ENCODE measurements at regions not wholly inside any gene's neighbourhood (a gene's known extent, or its start where the extent isn't known, plus 50 kb on each side); places are given as distances from the start of the nearest gene placed in this dataset.

DNA sequence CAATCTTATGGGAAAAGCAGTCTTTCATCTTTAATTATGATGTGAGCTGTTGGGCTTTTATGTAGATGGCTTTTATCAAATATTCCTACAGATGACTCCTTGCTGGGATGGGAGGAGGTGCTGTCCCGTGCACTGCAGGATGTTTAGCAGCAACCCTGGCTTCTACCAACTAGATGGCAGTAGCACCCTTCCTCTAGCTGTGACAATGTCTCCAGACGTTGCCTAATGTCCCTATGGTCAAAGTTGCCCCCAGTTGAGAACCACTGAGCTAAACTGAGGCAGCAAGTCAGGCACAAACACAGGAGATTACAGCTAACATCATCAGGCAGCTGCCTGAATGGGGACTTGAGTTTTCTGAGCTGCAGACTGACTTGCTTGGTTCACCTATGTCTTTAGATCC lies 401.9 kb upstream of the PDE4D start:
- no peak overlapping the region for H3K4me3 ChIP-seq (ENCODE audit: low read length in 2 of 2)
- H3K4me1 ChIP-seq (ENCODE audit: control insufficient read depth in 2 of 2, insufficient read depth in 2 of 2, low read length in 2 of 2): no peaks in the 10 kb centered on the region
- H3K36me3 ChIP-seq (ENCODE audit: control insufficient read depth in 2 of 2, insufficient read depth in 2 of 2, low read length in 2 of 2): no peaks in the 10 kb centered on the region
- H3K9ac ChIP-seq (ENCODE audit: low read depth in 1 of 2, low read length in 2 of 2): no peak overlapping the region
- no peaks in the 10 kb centered on the region for H3K27me3 ChIP-seq (ENCODE audit: control insufficient read depth in 2 of 2, insufficient read depth in 2 of 2, low read length in 2 of 2)
- H3K9me3 ChIP-seq (ENCODE audit: control insufficient read depth in 2 of 2, low read length in 2 of 2): no peaks in the 10 kb centered on the region
- H3K27ac ChIP-seq (ENCODE audit: low read depth in 2 of 2, low read length in 2 of 2): no peak overlapping the region

DNA sequence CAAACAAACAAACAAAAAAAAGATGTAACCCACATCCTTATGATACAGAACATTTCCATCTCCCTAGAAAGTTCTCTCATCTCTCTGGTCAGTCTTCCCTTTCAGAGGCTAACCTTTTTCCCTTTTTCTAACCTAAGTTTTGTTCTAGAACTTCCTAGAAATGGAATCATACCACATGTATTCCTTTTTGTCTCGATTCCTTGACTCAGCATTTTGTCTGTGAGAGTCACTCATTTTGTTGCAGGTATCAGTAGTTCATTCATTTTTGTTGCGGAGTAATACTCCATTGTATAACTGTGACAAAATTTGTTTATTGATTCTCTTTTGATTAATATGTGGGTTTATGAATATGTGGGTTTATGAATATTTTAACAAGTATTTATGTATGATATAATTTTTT lies 400.0 kb upstream of the PDE4D start:
- H3K4me1 ChIP-seq (ENCODE audit: control insufficient read depth in 2 of 2, insufficient read depth in 2 of 2, low read length in 2 of 2): no peaks in the 10 kb centered on the region
- H3K36me3 ChIP-seq (ENCODE audit: control insufficient read depth in 2 of 2, insufficient read depth in 2 of 2, low read length in 2 of 2): no peaks in the 10 kb centered on the region
- no peaks in the 10 kb centered on the region for H3K27me3 ChIP-seq (ENCODE audit: control insufficient read depth in 2 of 2, insufficient read depth in 2 of 2, low read length in 2 of 2)
- H3K9ac ChIP-seq (ENCODE audit: low read depth in 1 of 2, low read length in 2 of 2): no peak overlapping the region
- no peak overlapping the region for H3K4me3 ChIP-seq (ENCODE audit: low read length in 2 of 2)
- no peaks in the 10 kb centered on the region for H3K9me3 ChIP-seq (ENCODE audit: control insufficient read depth in 2 of 2, low read length in 2 of 2)
- H3K27ac ChIP-seq (ENCODE audit: low read depth in 2 of 2, low read length in 2 of 2): no peak overlapping the region

DNA sequence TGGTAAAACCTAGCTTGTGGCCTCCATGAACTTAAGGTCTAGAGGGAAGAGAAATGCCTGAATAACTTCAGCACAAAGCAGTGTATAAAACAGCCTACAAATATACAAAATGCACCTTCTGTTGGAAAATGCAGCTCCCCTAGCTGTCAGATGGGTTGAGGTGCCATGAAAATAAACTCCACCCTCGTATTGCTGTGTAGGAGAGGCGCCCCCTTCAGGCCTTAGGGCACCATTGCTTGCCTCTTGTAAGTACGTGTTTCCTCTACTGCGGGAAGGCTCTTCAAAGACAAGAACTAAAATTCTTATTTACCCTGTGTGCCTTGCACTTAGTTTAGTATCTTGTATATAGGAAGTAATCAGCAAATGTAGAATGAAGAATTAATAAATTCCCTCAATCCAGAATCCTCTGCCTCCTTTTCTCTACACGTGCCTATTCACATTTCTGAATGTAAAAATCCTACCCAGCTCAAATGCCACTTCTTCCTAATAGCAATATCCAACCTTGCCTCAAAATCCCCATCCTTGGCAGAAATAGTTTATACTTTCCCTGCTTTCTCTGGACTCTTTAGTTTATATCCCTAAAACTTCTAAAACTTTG lies 393.7 kb upstream of the PDE4D start:
- H3K4me3 ChIP-seq (ENCODE audit: low read length in 2 of 2): no peak overlapping the region
- H3K4me1 ChIP-seq (ENCODE audit: control insufficient read depth in 2 of 2, insufficient read depth in 2 of 2, low read length in 2 of 2): no peaks in the 10 kb centered on the region
- H3K9me3 ChIP-seq (ENCODE audit: control insufficient read depth in 2 of 2, low read length in 2 of 2): no peaks in the 10 kb centered on the region
- H3K9ac ChIP-seq (ENCODE audit: low read depth in 1 of 2, low read length in 2 of 2): no peak overlapping the region
- H3K36me3 ChIP-seq (ENCODE audit: control insufficient read depth in 2 of 2, insufficient read depth in 2 of 2, low read length in 2 of 2): no peaks in the 10 kb centered on the region
- no peaks in the 10 kb centered on the region for H3K27me3 ChIP-seq (ENCODE audit: control insufficient read depth in 2 of 2, insufficient read depth in 2 of 2, low read length in 2 of 2)
- H3K27ac ChIP-seq (ENCODE audit: low read depth in 2 of 2, low read length in 2 of 2): no peak overlapping the region

DNA sequence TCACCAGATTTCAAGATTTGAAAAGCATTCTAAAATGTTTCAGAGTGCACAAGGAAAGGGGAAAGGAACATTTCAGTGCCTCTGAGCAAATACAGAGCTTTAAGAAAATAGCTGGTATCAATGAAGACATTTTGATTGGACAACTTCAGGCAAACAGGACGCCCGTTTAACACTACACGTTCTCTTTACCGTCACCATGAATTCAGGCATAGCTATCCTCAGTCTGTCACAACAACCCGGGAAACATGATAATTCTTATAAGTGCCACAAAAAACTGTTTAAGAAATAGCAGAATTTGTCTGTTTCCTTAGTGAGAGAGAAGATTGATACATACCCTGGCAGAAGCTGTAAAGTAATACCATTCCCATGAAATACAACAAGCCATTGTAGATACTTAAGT lies 392.4 kb upstream of the PDE4D start:
- H3K27ac ChIP-seq (ENCODE audit: low read depth in 2 of 2, low read length in 2 of 2): no peak overlapping the region
- H3K27me3 ChIP-seq (ENCODE audit: control insufficient read depth in 2 of 2, insufficient read depth in 2 of 2, low read length in 2 of 2): no peaks in the 10 kb centered on the region
- H3K4me3 ChIP-seq (ENCODE audit: low read length in 2 of 2): no peak overlapping the region
- H3K36me3 ChIP-seq (ENCODE audit: control insufficient read depth in 2 of 2, insufficient read depth in 2 of 2, low read length in 2 of 2): no peaks in the 10 kb centered on the region
- no peaks in the 10 kb centered on the region for H3K9me3 ChIP-seq (ENCODE audit: control insufficient read depth in 2 of 2, low read length in 2 of 2)
- no peaks in the 10 kb centered on the region for H3K4me1 ChIP-seq (ENCODE audit: control insufficient read depth in 2 of 2, insufficient read depth in 2 of 2, low read length in 2 of 2)
- H3K9ac ChIP-seq (ENCODE audit: low read depth in 1 of 2, low read length in 2 of 2): no peak overlapping the region

DNA sequence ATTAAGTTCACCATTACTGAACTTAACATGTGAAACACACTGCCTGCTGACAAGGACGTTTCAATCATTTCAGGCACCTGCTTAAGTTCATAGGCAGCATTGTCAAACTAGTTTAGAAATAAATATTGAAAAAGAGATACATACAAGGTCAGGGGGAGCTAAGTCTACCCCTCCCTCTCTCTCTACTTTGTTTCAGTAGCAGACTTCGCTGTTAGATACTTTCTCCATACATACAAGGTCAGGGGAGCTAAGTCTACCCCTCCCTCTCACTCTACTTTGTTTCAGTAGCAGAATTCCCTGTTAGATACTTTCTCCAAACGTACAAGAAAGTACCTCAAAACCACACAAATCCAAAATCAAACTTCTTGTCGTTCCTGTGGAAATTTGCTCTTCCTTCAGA lies 387.4 kb upstream of the PDE4D start:
- Histone ChIP-seq H3K9me3 (ENCODE audit: control insufficient read depth in 2 of 2, low read length in 2 of 2) (no peaks in the 10 kb centered on the region), H3K4me1 (ENCODE audit: control insufficient read depth in 2 of 2, insufficient read depth in 2 of 2, low read length in 2 of 2) (no peaks in the 10 kb centered on the region), H3K27me3 (ENCODE audit: control insufficient read depth in 2 of 2, insufficient read depth in 2 of 2, low read length in 2 of 2) (no peaks in the 10 kb centered on the region), H3K9ac (ENCODE audit: low read depth in 1 of 2, low read length in 2 of 2) (no peak overlapping the region), H3K4me3 (ENCODE audit: low read length in 2 of 2) (no peak overlapping the region), H3K36me3 (ENCODE audit: control insufficient read depth in 2 of 2, insufficient read depth in 2 of 2, low read length in 2 of 2) (no peaks in the 10 kb centered on the region), H3K27ac (ENCODE audit: low read depth in 2 of 2, low read length in 2 of 2) (no peak overlapping the region)

DNA sequence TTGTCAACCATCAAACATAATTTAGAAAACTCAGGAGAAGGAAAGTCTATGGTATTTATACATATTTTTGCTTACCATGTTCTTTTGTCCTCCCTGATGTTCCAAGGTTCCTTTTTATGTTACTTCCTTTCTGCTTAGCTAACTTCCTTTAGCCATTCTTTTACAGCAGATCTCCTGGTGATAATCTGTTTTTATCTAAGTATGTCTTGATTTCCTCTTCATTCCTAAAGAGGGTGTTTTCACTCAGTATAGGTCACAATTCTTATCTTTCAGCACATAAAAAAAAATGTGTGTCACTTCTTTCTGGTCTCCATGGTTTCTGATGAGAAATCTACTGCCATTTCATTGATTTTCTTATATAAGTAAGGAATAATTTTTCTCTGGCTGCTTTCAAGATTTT lies 384.4 kb upstream of the PDE4D start:
- no peaks in the 10 kb centered on the region for H3K9me3 ChIP-seq (ENCODE audit: control insufficient read depth in 2 of 2, low read length in 2 of 2)
- H3K4me1 ChIP-seq (ENCODE audit: control insufficient read depth in 2 of 2, insufficient read depth in 2 of 2, low read length in 2 of 2): no peaks in the 10 kb centered on the region
- no peak overlapping the region for H3K4me3 ChIP-seq (ENCODE audit: low read length in 2 of 2)
- no peaks in the 10 kb centered on the region for H3K36me3 ChIP-seq (ENCODE audit: control insufficient read depth in 2 of 2, insufficient read depth in 2 of 2, low read length in 2 of 2)
- H3K27ac ChIP-seq (ENCODE audit: low read depth in 2 of 2, low read length in 2 of 2): no peak overlapping the region
- H3K27me3 ChIP-seq (ENCODE audit: control insufficient read depth in 2 of 2, insufficient read depth in 2 of 2, low read length in 2 of 2): no peaks in the 10 kb centered on the region
- no peak overlapping the region for H3K9ac ChIP-seq (ENCODE audit: low read depth in 1 of 2, low read length in 2 of 2)

DNA sequence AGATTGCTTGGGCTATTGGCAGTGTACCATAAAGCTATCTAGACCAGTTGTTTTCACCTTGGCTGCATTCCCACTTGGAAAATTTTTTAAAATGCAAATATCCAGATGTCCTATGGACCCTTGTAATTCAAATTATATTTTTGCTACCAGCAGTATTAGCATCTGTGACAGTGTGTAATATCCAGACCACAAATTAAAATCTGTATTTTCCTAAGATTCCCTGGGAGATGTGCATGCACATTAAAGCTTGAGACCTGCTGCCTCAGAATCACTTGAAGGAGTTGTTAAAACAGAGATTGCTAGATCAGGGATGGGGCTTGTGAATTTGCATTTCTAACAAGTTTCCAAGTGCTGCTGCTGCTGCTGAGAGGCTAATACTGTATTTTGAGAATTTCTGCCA lies 381.2 kb upstream of the PDE4D start:
- H3K4me1 ChIP-seq (ENCODE audit: control insufficient read depth in 2 of 2, insufficient read depth in 2 of 2, low read length in 2 of 2): no peaks in the 10 kb centered on the region
- no peak overlapping the region for H3K4me3 ChIP-seq (ENCODE audit: low read length in 2 of 2)
- no peaks in the 10 kb centered on the region for H3K9me3 ChIP-seq (ENCODE audit: control insufficient read depth in 2 of 2, low read length in 2 of 2)
- no peak overlapping the region for H3K9ac ChIP-seq (ENCODE audit: low read depth in 1 of 2, low read length in 2 of 2)
- no peak overlapping the region for H3K27ac ChIP-seq (ENCODE audit: low read depth in 2 of 2, low read length in 2 of 2)
- H3K36me3 ChIP-seq (ENCODE audit: control insufficient read depth in 2 of 2, insufficient read depth in 2 of 2, low read length in 2 of 2): no peaks in the 10 kb centered on the region
- no peaks in the 10 kb centered on the region for H3K27me3 ChIP-seq (ENCODE audit: control insufficient read depth in 2 of 2, insufficient read depth in 2 of 2, low read length in 2 of 2)

DNA sequence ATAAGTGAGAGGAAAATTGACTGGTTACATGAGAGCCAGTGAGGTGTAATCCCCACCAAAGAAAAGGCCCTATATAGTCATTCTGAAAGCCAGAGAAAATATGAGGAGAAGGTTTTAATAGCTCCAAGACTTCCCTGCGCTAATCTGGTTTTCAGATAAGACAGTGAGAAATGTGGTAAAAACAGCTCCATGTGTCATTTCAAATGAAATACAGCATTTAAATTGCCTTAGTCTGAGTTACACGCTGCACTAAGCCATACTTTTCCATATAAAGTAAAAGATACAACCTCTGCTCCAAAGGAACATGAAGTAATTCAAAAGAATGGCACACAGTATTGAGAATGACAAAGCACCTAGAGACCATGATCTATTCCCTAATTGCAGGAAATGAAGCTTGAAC lies 378.0 kb upstream of the PDE4D start:
- Histone ChIP-seq H3K27me3 (ENCODE audit: control insufficient read depth in 2 of 2, insufficient read depth in 2 of 2, low read length in 2 of 2) (no peaks in the 10 kb centered on the region), H3K9me3 (ENCODE audit: control insufficient read depth in 2 of 2, low read length in 2 of 2) (no peaks in the 10 kb centered on the region), H3K36me3 (ENCODE audit: control insufficient read depth in 2 of 2, insufficient read depth in 2 of 2, low read length in 2 of 2) (no peaks in the 10 kb centered on the region), H3K9ac (ENCODE audit: low read depth in 1 of 2, low read length in 2 of 2) (no peak overlapping the region), H3K4me1 (ENCODE audit: control insufficient read depth in 2 of 2, insufficient read depth in 2 of 2, low read length in 2 of 2) (no peaks in the 10 kb centered on the region), H3K27ac (ENCODE audit: low read depth in 2 of 2, low read length in 2 of 2) (no peak overlapping the region), H3K4me3 (ENCODE audit: low read length in 2 of 2) (no peak overlapping the region)

DNA sequence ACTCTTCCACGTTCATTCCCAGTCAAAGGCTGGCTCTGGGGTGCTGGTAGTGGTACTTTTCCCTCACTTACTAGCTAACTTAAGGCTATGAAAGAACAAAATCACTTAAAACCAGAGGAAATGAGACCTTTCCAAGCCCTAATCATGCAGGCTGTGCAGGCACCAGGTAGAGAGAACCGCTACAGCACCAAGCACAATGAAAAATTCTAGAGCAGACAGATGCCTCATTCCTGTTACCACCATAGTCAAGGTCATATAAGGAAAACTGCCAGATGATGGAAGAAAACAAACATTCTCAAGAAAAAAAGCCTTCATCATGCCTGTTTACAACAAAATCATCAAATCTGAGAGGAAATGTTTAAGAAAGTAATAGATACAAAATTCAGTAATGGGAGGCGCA lies 374.4 kb upstream of the PDE4D start:
- H3K27me3 ChIP-seq (ENCODE audit: control insufficient read depth in 2 of 2, insufficient read depth in 2 of 2, low read length in 2 of 2): no peaks in the 10 kb centered on the region
- H3K9me3 ChIP-seq (ENCODE audit: control insufficient read depth in 2 of 2, low read length in 2 of 2): no peaks in the 10 kb centered on the region
- H3K4me1 ChIP-seq (ENCODE audit: control insufficient read depth in 2 of 2, insufficient read depth in 2 of 2, low read length in 2 of 2): no peaks in the 10 kb centered on the region
- no peak overlapping the region for H3K27ac ChIP-seq (ENCODE audit: low read depth in 2 of 2, low read length in 2 of 2)
- no peak overlapping the region for H3K9ac ChIP-seq (ENCODE audit: low read depth in 1 of 2, low read length in 2 of 2)
- no peaks in the 10 kb centered on the region for H3K36me3 ChIP-seq (ENCODE audit: control insufficient read depth in 2 of 2, insufficient read depth in 2 of 2, low read length in 2 of 2)
- H3K4me3 ChIP-seq (ENCODE audit: low read length in 2 of 2): no peak overlapping the region

DNA sequence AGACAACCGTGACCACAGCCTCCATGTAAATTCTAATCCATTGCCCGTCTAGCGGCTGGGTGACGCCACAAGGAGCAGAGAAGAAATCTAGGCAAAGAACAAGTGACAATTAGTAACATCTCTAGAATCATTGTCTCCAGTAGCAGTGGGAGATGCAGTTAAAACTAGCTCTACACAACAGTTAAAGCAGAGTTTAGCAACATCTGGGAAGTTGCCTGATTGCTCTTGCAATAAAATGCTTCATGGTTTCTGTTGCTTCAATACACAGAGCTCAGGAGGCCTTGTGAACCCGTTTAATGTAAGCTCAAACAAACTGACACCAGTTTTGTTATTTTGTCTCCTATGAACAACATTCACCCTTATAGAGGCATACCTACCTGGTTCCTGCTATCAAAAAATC lies 369.8 kb upstream of the PDE4D start:
- no peaks in the 10 kb centered on the region for H3K36me3 ChIP-seq (ENCODE audit: control insufficient read depth in 2 of 2, insufficient read depth in 2 of 2, low read length in 2 of 2)
- no peak overlapping the region for H3K9ac ChIP-seq (ENCODE audit: low read depth in 1 of 2, low read length in 2 of 2)
- no peaks in the 10 kb centered on the region for H3K27me3 ChIP-seq (ENCODE audit: control insufficient read depth in 2 of 2, insufficient read depth in 2 of 2, low read length in 2 of 2)
- no peak overlapping the region for H3K4me3 ChIP-seq (ENCODE audit: low read length in 2 of 2)
- no peaks in the 10 kb centered on the region for H3K4me1 ChIP-seq (ENCODE audit: control insufficient read depth in 2 of 2, insufficient read depth in 2 of 2, low read length in 2 of 2)
- no peaks in the 10 kb centered on the region for H3K9me3 ChIP-seq (ENCODE audit: control insufficient read depth in 2 of 2, low read length in 2 of 2)
- no peak overlapping the region for H3K27ac ChIP-seq (ENCODE audit: low read depth in 2 of 2, low read length in 2 of 2)
